Fibroblast of the aortic adventitia (primary cell): ENCODE measurements at regions not wholly inside any gene's neighbourhood (a gene's known extent, or its start where the extent isn't known, plus 50 kb on each side); places are given as distances from the start of the nearest gene placed in this dataset.

Experiments used
- DNase-seq: peaks from one replicate; pipeline ENCODE4 v3.0.0-alpha.2; 2010; ENCODE audit warnings: low read depth
- H3K4me3 ChIP-seq: 2 replicates; pipeline ENCODE4 v1.5.1; 2011; ENCODE audit warnings: low read depth, mild to moderate bottlenecking, control low read depth, low read length, moderate library complexity
- CTCF ChIP-seq: IDR thresholded peaks from 2 replicates; pipeline ENCODE4 v1.5.1; 2011; ENCODE audit warnings: mild to moderate bottlenecking, low read length, control low read depth, inconsistent platforms; ENCODE audit not compliant: insufficient read depth

GRCh38 chr11:27916541-27917100, 191.3 kb downstream of the KIF18A start:
- no peak for DNase-seq
- no peak for TF ChIP-seq CTCF
- no peak overlapping the region for H3K4me3 ChIP-seq

- no peak overlapping the region for H3K4me3 ChIP-seq
- TF ChIP-seq CTCF, result no peak
- peak; percentile 22 for DNase-seq
These were observed 193.9 kb downstream of the KIF18A start for GRCh38 chr11:27914080-27914479.

GRCh38 chr11:27913650-27914049, 194.3 kb downstream of the KIF18A start:
- TF ChIP-seq CTCF, result no peak
- no peak overlapping the region for H3K4me3 ChIP-seq
- DNase-seq, result peak; percentile 48

GRCh38 chr11:27912916-27913315, 195.0 kb downstream of the KIF18A start:
- H3K4me3 ChIP-seq, result no peak overlapping the region
- TF ChIP-seq CTCF, result no peak
- DNase-seq, result no peak

GRCh38 chr11:27910186-27910931, 197.6 kb downstream of the KIF18A start:
- TF ChIP-seq CTCF, result no peak
- DNase-seq, result no peak
- no peak overlapping the region for H3K4me3 ChIP-seq

- no peak for DNase-seq
- no peak overlapping the region for H3K4me3 ChIP-seq
- no peak for TF ChIP-seq CTCF
These were observed 198.6 kb downstream of the KIF18A start for GRCh38 chr11:27909386-27909785.
